Activated CD4-positive, CD25-positive, alpha-beta regulatory T cell treated with anti-CD3 and anti-CD28 coated beads, Interleukin-2, amount 50 U/mL, for 16 hours (primary cell): ENCODE measurements at regions not wholly inside any gene's neighbourhood (a gene's known extent, or its start where the extent isn't known, plus 50 kb on each side); places are given as distances from the start of the nearest gene placed in this dataset.

Source experiments
- DNase-seq: peaks from one replicate; pipeline ENCODE4 v3.0.0-alpha.2; 2020; ENCODE audit warnings: low read depth, low spot score

- DNase-seq, result no peak
These were observed 229.9 kb upstream of the CIBAR2 start for GRCh38 chr16:85341972-85342695.

- DNase-seq, result no peak
These were observed 232.3 kb upstream of the CIBAR2 start for GRCh38 chr16:85344502-85345128.

- DNase-seq, result no peak
These were observed 232.9 kb upstream of the CIBAR2 start for GRCh38 chr16:85345129-85345639.

- DNase-seq, result no peak
These were observed 234.3 kb upstream of the CIBAR2 start for GRCh38 chr16:85346404-85347212.

- DNase-seq, result no peak
These were observed 234.9 kb upstream of the CIBAR2 start for GRCh38 chr16:85347213-85347591.

- no peak for DNase-seq
These were observed 236.0 kb upstream of the CIBAR2 start for GRCh38 chr16:85348065-85348840.

GRCh38 chr16:85348911-85349334 is 236.7 kb upstream of the CIBAR2 start:
- DNase-seq, result no peak

GRCh38 chr16:85349365-85350145 is 237.3 kb upstream of the CIBAR2 start:
- DNase-seq, result no peak

- no peak for DNase-seq
These were observed 238.0 kb upstream of the CIBAR2 start for GRCh38 chr16:85350146-85350728.

- DNase-seq, result no peak
These were observed 238.7 kb upstream of the CIBAR2 start for GRCh38 chr16:85350973-85351372.

- no peak for DNase-seq
These were observed 240.7 kb upstream of the CIBAR2 start for GRCh38 chr16:85353013-85353412.

GRCh38 chr16:85353839-85354685 is 241.8 kb upstream of the CIBAR2 start:
- DNase-seq, result no peak

- no peak for DNase-seq
These were observed 242.6 kb upstream of the CIBAR2 start for GRCh38 chr16:85354686-85355514.

- DNase-seq, result no peak
These were observed 243.2 kb upstream of the CIBAR2 start for GRCh38 chr16:85355515-85355837.

- DNase-seq, result no peak
These were observed 243.9 kb upstream of the CIBAR2 start for GRCh38 chr16:85356157-85356556.

GRCh38 chr16:85357323-85357722 is 245.1 kb upstream of the CIBAR2 start:
- no peak for DNase-seq

GRCh38 chr16:85357924-85358505 is 245.7 kb upstream of the CIBAR2 start:
- DNase-seq, result no peak

GRCh38 chr16:85358704-85359146 is 246.5 kb upstream of the CIBAR2 start:
- DNase-seq, result no peak
